ENCODE measurements at regions not wholly inside any gene's neighbourhood (a gene's known extent, or its start where the extent isn't known, plus 50 kb on each side); places are given as distances from the start of the nearest gene placed in this dataset.
A peak's percentile ranks its signal among the peaks of the same experiment; 100 is the strongest.

DNA sequence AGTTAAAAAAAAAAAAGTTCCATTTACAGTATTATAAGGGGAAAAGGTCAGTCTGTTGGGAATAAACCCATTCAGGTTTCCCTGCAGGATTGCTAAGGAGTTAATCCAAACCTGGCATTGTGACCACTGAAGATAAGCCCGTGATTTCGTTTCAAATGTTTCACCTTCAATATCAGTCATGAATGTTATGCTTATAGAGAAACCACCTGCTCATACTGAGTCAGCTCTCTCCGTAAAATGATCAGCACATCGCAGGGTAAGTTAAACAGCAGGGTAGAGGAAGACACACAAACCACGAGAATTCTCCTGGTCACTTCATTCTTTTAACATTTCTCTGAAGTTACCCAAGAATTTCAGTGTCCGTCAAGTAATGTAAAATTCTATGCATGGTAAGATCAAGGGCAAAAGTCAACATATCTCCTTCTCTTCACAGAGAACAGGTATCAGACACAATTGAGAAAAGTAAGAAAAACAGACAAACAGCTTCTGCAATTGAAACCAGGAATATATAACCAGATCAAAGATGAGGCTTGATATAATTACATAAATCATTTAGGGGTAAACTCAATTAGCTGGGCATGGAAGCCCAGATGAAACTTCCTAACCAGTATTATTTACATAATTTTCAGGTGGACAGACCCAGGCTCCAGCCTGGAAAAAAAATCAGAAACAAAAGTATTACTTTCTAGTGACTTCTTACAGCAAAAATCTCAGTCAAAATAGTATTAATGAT is 67.6 kb upstream of the ARHGEF3 start:
- TF ChIP-seq, protein P1, sequence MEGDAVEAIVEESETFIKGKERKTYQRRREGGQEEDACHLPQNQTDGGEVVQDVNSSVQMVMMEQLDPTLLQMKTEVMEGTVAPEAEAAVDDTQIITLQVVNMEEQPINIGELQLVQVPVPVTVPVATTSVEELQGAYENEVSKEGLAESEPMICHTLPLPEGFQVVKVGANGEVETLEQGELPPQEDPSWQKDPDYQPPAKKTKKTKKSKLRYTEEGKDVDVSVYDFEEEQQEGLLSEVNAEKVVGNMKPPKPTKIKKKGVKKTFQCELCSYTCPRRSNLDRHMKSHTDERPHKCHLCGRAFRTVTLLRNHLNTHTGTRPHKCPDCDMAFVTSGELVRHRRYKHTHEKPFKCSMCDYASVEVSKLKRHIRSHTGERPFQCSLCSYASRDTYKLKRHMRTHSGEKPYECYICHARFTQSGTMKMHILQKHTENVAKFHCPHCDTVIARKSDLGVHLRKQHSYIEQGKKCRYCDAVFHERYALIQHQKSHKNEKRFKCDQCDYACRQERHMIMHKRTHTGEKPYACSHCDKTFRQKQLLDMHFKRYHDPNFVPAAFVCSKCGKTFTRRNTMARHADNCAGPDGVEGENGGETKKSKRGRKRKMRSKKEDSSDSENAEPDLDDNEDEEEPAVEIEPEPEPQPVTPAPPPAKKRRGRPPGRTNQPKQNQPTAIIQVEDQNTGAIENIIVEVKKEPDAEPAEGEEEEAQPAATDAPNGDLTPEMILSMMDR (IDR thresholded peaks at IDR 0.05; ENCODE audit: insufficient read depth, low read length): no peak
- no peak for TF ChIP-seq POLR2AphosphoS5 (IDR thresholded peaks at IDR 0.05; ENCODE audit: low read depth)
- TF ChIP-seq GABPA (IDR thresholded peaks at IDR 0.05; ENCODE audit: low read depth): no peak
- TF ChIP-seq SPI1 (IDR thresholded peaks at IDR 0.05; ENCODE audit: borderline replicate concordance, low read depth): no peak
- TF ChIP-seq, protein P2, sequence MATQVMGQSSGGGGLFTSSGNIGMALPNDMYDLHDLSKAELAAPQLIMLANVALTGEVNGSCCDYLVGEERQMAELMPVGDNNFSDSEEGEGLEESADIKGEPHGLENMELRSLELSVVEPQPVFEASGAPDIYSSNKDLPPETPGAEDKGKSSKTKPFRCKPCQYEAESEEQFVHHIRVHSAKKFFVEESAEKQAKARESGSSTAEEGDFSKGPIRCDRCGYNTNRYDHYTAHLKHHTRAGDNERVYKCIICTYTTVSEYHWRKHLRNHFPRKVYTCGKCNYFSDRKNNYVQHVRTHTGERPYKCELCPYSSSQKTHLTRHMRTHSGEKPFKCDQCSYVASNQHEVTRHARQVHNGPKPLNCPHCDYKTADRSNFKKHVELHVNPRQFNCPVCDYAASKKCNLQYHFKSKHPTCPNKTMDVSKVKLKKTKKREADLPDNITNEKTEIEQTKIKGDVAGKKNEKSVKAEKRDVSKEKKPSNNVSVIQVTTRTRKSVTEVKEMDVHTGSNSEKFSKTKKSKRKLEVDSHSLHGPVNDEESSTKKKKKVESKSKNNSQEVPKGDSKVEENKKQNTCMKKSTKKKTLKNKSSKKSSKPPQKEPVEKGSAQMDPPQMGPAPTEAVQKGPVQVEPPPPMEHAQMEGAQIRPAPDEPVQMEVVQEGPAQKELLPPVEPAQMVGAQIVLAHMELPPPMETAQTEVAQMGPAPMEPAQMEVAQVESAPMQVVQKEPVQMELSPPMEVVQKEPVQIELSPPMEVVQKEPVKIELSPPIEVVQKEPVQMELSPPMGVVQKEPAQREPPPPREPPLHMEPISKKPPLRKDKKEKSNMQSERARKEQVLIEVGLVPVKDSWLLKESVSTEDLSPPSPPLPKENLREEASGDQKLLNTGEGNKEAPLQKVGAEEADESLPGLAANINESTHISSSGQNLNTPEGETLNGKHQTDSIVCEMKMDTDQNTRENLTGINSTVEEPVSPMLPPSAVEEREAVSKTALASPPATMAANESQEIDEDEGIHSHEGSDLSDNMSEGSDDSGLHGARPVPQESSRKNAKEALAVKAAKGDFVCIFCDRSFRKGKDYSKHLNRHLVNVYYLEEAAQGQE (IDR thresholded peaks at IDR 0.05; ENCODE audit: insufficient replicate concordance, low read depth): no peak
- no peak overlapping the region for H3K4me3 ChIP-seq (replicated peaks; ENCODE audit: insufficient read depth, low read length)
- H3K27ac ChIP-seq (replicated peaks): no peak overlapping the region
- H3K27me3 ChIP-seq (ENCODE audit: insufficient read depth, poor library complexity, severe bottlenecking): peaks cover 8% of the 10 kb centered on the region
- no peak for DNase-seq (ENCODE audit: low read depth in 1 of 2, low spot score in 1 of 2)

DNA sequence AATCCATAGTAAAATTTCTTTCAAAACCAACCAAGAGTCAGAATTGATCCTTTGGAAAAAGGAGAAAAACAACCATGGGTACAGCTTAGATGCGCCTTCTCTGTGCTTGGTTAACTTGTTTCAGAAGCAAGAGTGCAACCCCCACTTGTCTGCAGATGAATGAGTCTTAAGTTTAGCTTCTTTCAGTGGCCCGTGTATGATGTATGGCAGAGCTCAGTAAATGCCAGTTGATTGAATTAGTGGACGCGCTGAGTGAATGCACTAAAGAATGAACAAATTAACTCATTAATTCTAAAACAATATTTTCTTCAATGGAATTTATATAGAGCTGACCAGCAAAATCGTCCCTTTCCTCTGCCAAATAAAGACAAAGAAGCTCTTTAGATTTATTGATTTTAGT is 67.0 kb upstream of the ARHGEF3 start:
- TF ChIP-seq POLR2AphosphoS5 (IDR thresholded peaks at IDR 0.05; ENCODE audit: low read depth) (no peak), GABPA (IDR thresholded peaks at IDR 0.05; ENCODE audit: low read depth) (no peak), SPI1 (IDR thresholded peaks at IDR 0.05; ENCODE audit: borderline replicate concordance, low read depth) (no peak)
- TF ChIP-seq, protein P1 (IDR thresholded peaks at IDR 0.05; ENCODE audit: insufficient read depth, low read length): no peak
- no peak for DNase-seq (ENCODE audit: low read depth in 1 of 2, low spot score in 1 of 2)
- H3K27me3 ChIP-seq (ENCODE audit: insufficient read depth, poor library complexity, severe bottlenecking): peaks cover 8% of the 10 kb centered on the region
- H3K27ac ChIP-seq (replicated peaks): no peak overlapping the region
- H3K4me3 ChIP-seq (replicated peaks; ENCODE audit: insufficient read depth, low read length): no peak overlapping the region

DNA sequence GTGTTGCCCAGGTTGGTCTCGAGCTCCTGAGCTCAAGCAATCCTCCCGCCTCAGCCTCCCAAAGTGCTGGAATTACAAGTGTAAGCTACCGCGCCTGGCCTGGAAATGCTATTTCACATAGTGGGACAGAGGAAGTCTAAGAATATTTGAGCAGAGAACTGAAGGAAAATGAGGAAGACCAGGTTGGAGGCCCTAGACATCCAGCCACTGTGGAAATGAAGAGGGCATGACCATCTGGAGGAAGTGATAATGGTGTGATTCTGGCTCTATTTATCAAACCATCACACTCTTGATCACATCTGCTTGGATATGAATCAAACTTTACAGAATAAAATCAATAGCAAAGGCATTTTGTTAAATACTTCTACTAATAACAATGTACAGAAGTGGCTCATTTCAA is 65.9 kb upstream of the ARHGEF3 start:
- Histone ChIP-seq H3K27ac (replicated peaks) (no peak overlapping the region), H3K27me3 (ENCODE audit: insufficient read depth, poor library complexity, severe bottlenecking) (peaks cover 8% of the 10 kb centered on the region), H3K4me3 (replicated peaks; ENCODE audit: insufficient read depth, low read length) (no peak overlapping the region)
- DNase-seq (ENCODE audit: low read depth in 1 of 2, low spot score in 1 of 2): no peak
- TF ChIP-seq SPI1 (IDR thresholded peaks at IDR 0.05; ENCODE audit: borderline replicate concordance, low read depth) (peak; percentile 40; the same call in 1 of the 2 replicates), GABPA (IDR thresholded peaks at IDR 0.05; ENCODE audit: low read depth) (no peak)

GRCh38 chr3:56864918-56865524 is 63.3 kb upstream of the ARHGEF3 start:
- Histone ChIP-seq H3K27ac (replicated peaks) (no peak overlapping the region), H3K4me3 (replicated peaks; ENCODE audit: insufficient read depth, low read length) (no peak overlapping the region), H3K27me3 (ENCODE audit: insufficient read depth, poor library complexity, severe bottlenecking) (peaks cover 8% of the 10 kb centered on the region)
- TF ChIP-seq POLR2AphosphoS5 (IDR thresholded peaks at IDR 0.05; ENCODE audit: low read depth) (no peak), SPI1 (IDR thresholded peaks at IDR 0.05; ENCODE audit: borderline replicate concordance, low read depth) (no peak), GABPA (IDR thresholded peaks at IDR 0.05; ENCODE audit: low read depth) (no peak)
- TF ChIP-seq, protein P2 (IDR thresholded peaks at IDR 0.05; ENCODE audit: insufficient replicate concordance, low read depth): no peak
- TF ChIP-seq, protein P1 (IDR thresholded peaks at IDR 0.05; ENCODE audit: insufficient read depth, low read length): no peak
- no peak for DNase-seq (ENCODE audit: low read depth in 1 of 2, low spot score in 1 of 2)

Data from HL-60 (cell line).